GM10847 (cell line): ENCODE measurements at regions not wholly inside any gene's neighbourhood (a gene's known extent, or its start where the extent isn't known, plus 50 kb on each side); places are given as distances from the start of the nearest gene placed in this dataset.

Experiments
- POLR2A ChIP-seq: IDR thresholded peaks from 2 replicates; pipeline ENCODE4 v1.6.1; 2011; ENCODE audit not compliant: insufficient read length; ENCODE audit errors: extremely low read depth

DNA sequence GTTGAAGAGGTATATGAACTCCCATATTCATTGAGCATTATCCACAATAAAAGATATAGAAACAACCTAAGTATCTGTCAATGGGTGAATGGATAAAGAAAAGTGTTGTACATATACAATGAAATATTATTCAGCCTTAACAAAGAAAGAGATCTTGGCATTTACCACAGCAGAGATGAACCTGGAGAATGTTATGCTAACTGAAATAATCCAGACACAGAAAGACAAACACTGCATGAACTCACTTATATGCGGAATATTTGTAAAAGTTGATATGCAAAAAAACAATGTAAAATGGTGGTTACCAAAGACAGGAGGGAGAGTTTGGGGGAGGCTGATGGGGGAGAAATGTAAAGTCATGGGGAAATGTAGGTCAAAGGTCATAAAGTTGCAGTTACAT, 278.7 kb downstream of the ZNF608 start:
- TF ChIP-seq POLR2A, result no peak

DNA sequence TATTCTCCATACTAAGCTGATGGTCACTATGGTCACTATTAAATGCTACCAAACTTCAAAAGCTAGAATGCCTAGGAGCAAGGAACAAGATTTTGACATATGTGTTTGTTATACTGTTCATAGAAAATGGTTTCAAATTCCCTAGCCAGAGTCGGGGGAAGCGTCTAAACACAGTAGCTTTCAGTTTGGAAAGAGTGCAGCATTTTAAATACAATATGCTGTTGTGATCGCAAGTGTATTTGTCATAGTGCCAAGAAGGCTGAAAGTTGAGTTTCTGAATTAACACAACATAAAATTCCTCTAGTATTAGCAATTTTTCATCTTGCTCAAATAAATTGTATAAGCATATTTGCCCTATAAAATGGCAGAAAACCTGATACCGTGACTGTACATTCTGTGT, 280.4 kb downstream of the ZNF608 start:
- TF ChIP-seq POLR2A, result no peak

DNA sequence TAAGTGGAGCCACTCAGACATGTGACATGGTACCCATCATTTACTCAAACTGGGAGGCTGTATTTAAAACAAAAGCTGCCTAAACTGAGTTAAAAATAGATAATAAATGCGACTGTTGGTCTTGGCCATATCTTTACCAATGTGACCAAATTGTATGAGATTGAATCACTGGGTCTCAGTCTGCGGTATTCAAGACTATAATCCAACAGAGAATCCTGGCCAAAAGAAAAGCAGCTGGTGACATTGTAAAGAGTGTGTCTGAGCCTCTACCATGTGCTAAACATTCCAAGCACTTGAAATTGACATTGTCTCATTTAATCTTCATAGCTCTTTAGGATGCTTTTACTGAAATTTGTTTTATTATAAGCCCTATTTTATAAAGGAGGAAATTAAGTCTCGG, 282.6 kb downstream of the ZNF608 start:
- no peak for TF ChIP-seq POLR2A

DNA sequence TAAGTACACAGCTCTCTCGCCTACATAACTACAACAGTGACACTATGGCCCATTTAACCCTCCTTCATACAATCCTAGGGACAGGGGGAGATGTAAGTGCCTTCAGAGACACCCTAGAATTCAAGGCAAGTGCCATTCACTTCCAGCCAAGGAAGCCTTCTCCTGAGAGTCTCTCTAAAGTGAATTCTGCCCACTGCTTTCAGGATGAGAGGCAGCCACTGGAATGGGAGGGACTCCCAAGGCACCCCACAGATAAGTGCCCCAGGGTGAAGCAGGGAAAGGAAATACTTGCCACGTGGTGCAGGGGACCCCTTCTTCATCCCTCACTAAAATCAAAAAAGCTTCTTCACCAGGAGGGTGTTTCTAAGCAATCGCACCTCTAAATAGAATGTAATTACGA, 283.7 kb downstream of the ZNF608 start:
- no peak for TF ChIP-seq POLR2A

DNA sequence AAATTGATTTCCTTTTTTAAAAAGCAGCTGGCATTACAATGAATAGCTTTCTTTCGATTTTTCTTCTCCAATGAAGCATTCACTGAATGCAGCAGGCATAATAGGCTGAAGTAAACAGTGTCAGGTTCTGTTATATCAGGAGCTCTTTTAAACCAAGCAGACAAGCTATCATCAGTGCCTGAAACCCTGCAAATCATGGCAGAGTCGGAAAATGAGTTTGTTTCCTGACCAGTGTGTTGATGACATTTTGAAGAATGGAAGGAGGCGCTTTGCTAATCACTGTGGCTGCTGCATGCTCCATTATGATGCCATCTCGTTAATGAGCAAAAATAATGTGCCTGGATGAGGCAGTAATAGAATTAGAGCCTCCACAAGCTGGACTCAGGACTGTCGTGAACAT, 284.5 kb downstream of the ZNF608 start:
- no peak for TF ChIP-seq POLR2A

DNA sequence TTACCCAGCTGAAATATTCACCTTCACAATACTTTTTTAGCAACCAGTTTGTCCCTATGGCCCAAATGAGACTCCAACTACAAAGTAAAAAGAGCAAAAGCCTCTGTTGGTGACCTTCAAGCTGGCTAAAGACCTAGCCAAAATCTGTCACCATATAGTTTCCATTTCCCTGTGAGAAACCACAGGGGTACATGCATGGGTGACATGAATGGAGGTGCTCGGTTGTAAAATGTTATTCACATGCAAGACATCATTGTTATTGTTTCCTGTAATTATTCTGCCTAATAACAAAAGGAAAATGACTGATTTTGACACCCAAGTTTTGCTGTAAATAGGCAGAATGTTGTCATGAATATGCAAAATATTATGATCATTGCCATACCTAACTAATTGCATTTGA, 285.3 kb downstream of the ZNF608 start:
- TF ChIP-seq POLR2A, result no peak

DNA sequence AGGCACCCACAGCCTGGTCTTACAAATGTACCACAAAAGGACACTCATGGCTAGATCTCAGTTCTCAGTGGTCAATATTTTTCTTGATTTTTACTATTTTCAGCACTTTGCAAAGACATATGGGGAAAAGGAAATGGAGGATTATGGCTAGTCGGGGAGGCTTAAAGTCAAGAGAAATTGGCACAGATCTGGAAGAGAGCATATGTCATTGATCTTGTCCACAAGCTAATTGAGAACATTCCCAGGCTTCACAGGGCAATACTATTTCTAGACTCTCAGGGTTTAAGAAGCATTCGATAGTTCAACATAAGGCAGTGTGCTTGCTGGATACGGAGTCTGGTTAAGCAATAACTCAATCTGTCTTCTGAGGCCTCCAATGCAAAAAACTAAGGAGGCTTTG, 285.8 kb downstream of the ZNF608 start:
- no peak for TF ChIP-seq POLR2A

DNA sequence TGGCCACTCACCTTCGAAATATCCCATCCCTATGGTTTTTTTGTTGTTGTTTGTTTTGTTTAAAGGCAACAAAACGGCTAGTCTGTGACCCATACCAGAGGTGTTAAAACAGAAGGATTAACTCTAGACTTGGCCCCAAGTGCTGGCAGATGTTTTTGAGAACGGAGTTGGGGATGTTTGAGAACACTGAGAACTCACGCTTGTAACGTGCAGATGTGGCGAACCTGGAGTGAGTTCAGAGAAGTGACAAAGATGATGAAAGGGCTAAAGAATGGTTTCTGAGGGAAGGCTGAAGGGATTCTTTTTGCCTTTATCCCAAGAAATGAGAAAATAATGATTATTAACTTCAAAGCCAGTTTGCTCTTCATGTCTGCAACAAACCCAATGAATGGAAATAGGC, 286.5 kb downstream of the ZNF608 start:
- TF ChIP-seq POLR2A, result no peak

DNA sequence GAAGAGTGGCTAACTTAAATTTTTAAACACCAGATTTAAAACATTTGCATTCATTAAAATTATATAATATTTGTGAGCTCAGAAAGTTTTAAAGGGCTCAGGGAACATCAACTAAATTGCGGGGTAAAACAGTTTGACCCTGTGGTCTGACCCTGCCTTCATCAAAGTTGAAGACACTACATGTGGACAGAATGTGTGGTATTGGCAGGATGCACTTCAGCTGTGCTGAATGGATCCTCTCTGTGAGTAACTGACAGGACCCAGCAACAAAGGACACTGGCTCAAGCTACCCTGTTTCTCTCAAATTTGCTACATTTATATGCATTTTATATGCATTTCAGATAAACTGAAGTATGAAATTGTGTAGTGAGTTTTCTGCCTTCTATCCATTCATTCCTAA, 288.5 kb downstream of the ZNF608 start:
- no peak for TF ChIP-seq POLR2A

DNA sequence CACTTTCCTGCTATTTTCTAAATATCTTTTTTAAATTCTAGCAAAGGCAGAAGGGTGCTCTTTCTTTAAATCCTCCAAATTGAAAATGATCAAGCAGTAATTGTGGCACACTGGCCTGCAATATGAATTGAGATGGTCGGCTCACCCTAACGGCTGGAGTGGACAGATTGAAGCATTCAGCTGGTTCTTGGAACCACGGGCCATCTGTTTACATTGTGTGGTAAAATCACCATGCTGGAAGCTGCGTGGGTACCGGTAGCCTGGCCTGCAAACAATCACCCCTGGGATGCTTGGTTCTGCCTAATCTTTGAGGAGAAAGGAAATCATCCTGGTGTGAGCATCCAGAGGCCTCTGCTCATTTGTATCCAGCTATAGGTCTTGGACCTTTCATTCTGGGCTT, 289.3 kb downstream of the ZNF608 start:
- TF ChIP-seq POLR2A, result no peak

DNA sequence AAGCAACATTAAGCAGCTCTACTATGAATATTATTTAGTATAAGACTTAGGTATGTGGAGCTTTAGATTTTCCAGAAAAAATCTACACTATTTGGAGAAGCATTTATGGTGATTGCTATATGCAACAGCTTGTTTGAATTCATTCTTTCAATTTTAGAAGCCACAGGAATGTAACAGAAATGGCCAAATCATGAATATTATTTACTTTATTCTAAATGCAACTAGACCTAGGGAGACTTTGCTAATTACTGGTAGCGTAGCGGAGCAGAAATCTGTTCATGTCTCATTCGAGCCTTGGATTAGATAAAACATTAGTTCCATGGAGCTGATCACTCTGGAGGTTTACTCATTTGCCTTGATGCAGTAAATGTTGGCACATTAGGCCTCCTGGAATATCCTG, 290.2 kb downstream of the ZNF608 start:
- TF ChIP-seq POLR2A, result no peak

DNA sequence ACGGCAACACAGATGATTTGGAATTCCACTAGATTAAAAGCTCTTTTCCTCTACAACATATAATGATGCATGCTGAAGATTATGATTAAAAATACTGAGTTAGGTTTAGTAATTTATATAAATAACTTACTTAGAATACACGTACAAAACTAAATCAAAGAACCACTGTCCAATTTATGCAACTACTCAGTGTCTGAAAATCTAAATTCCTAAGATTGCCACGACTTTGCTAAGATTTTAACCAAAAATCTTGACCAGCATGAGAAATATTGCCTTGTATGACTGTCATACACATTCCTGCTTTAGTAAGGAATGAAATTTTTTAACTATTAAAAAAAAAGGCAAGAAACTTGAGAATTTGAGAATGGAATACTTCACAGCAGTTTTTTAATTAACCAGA, 292.4 kb downstream of the ZNF608 start:
- no peak for TF ChIP-seq POLR2A

DNA sequence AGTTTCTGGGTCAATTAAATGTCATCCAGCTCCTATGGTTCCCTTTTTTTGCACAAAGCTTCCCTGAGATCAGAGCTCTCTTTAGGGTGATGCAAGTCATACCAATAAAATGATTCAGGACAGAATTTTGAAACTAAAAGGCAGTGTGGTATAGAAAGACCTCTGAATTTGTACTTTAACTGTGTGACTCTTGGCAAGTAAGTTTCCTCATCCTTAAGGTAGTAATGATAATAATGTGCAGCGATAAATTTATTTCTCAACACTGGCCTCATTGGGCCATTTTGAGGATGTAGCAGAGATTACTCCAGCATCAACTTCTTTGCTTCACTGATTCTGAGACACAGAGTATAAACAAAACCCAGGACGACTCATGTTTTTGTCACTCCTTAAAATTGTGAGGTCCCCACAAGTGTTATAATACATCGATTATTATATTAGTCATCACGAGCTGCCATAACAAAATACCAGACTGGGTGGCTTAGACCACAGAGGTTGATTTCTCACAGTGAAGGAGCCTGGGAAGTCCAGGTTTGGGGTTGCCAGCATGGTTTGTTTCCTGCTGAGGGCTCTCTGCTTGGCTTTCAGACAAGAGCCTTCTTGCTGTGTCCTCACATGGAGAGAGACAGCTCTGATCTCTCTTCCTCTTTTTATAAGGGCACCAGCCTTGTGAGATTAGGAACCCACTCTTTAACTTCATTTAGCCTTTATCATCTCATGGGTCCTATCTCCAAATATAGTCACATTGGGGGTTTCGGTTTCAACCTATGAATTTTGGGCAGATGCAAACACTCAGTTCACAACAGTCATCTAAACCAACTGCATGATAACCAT, 293.0 kb downstream of the ZNF608 start:
- no peak for TF ChIP-seq POLR2A

DNA sequence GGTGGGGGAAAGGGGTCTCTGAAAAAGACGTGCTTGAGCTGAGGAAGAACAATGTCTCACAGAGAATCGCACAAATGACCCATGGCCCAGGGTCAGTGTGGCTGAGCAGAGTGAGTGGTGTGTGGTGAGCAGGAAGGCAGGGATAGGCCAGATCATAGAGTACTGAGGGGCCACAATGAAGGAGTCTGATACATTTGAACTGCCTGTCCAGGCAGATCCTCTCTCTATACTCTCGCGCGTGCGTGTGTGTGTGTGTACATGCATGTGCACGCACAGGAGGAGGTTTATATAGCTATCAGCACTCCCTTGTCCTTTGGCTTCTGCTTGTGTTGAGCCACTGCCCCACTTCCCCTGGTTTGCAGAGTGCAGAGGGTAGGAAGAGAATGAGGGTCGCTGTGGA, 294.0 kb downstream of the ZNF608 start:
- TF ChIP-seq POLR2A, result no peak

DNA sequence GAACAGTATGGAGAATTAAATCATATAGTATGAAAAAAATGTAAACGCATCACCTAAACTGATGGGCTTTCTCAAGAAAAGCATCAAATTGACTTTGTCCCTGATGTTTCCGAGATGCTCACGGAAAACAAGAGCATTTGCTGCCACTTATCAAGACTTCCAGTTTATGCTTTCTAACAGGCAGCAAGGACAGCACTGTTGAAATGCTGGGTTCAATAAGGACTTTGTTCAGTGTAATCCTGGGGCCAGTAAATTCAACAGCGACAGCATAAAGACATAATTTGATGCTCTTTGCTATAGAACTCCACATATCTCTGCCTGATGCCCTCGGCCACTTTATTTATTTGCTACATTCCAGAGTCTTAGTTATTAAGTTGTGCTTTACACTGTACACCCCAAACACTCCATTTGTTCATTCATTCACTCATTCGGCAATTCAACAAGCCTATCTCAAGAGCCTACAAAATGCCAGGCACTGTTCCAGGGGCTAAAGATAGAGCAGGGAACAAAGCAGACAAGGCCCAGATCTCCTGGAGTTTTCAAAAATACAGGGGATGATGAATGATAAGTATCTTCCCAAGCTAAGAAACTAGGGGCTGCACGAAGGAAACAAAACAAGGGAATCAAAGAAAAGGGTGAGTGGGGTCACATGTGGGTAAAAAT, 294.6 kb downstream of the ZNF608 start:
- TF ChIP-seq POLR2A, result no peak

DNA sequence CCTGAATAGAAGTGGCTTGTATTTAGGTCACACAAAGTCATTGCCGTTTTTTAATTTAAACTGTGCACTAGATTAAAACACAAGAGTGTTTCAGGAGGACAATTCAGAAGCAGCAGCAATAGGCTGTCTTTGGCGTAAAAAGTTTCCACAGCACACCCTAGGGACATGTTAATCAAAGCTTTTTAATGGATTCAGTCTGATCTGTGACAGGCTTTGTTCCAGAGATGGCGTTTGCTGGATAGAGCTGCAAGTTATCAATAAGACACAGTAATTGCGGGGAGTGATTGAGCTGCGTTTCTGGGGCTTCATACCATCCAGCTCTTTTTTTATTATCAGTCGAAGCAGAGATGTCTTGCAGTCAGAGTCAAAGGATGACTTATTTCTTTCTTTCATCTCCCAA, 300.3 kb downstream of the ZNF608 start:
- no peak for TF ChIP-seq POLR2A
